H1 (cell line): ENCODE measurements at regions not wholly inside any gene's neighbourhood (a gene's known extent, or its start where the extent isn't known, plus 50 kb on each side); places are given as distances from the start of the nearest gene placed in this dataset.

ENCODE experiments used
- EZH2 ChIP-seq: fragments of 200-600 bp; sonication (generic); IDR thresholded peaks from 2 replicates; pipeline ENCODE4 v1.7.1; 2012; ENCODE audit warnings: low read depth, mild to moderate bottlenecking, moderate library complexity, low read length, inconsistent platforms; ENCODE audit not compliant: severe bottlenecking
- JUN ChIP-seq: IDR thresholded peaks from 2 replicates; pipeline ENCODE4 v1.6.1; 2011; ENCODE audit warnings: low read depth, mild to moderate bottlenecking, improper control_type of control experiment, low read length
- RAD21 ChIP-seq, 2 experiments: IDR thresholded peaks in 1 of 2; conservative IDR thresholded peaks in 1 of 2; 2 replicates each; pipeline ENCODE4 v1.6.1; 2011; ENCODE audit warnings: low read depth in 2 of 2, low read length in 2 of 2, improper control_type of control experiment in 1 of 2, inconsistent platforms in 1 of 2, mild to moderate bottlenecking in 1 of 2, moderate library complexity in 1 of 2
- RFX5 ChIP-seq: IDR thresholded peaks from 2 replicates; pipeline ENCODE4 v1.6.1; 2011; ENCODE audit warnings: low read depth, low read length, improper control_type of control experiment, borderline replicate concordance
- TAF1 ChIP-seq: IDR thresholded peaks from 2 replicates; pipeline ENCODE4 v1.6.1; 2011; ENCODE audit warnings: mild to moderate bottlenecking, low read depth, low read length
- TBP ChIP-seq: IDR thresholded peaks from 2 replicates; pipeline ENCODE4 v1.6.1; 2011; ENCODE audit warnings: low read depth, low read length, improper control_type of control experiment
- TEAD4 ChIP-seq: IDR thresholded peaks from 2 replicates; pipeline ENCODE4 v1.6.1; 2012; ENCODE audit warnings: low read depth, low read length, inconsistent platforms, mixed read lengths
- YY1 ChIP-seq: IDR thresholded peaks from 2 replicates; pipeline ENCODE4 v1.6.1; 2011; ENCODE audit warnings: low read depth, mild to moderate bottlenecking, low read length

DNA sequence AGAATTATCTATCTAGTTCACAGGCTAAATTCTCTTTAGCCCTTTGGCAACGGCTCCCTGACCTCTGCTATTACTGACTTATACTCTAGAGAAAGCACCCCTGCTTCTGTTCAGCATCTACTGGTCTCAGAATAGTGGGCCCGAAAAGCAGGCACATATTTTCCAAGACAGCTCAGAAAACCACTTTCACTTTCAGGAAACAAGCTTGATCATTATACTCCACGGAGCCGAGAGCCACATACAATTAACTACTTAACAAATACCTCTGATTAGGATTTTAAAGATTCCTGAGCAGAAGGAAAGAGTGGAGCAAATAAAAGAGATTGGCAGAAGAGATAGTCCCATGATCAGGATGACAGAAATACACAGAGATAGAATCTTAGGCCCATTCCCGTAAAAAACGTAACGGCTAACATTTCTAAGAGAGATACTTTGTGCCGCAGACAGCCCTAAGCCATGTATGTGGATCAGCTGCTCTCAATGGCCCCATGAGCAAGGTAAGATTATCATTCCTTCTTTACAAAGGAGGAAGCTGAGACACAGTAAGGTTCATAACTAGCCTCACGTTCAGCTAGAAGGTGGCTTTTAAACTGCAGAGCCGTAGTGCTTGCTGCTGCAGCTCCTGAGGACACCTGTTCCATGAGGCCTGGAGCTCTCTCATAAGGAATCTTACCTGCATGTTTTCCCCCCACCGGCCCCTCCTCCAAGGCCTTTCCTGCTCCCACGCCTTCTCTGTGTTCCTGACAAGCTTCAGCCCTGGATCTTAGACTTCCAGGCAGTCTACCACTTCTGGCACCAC lies 227.2 kb downstream of the FOXO1 start (continued):
- TF ChIP-seq EZH2, result no peak
- TF ChIP-seq TAF1, result no peak
- no peak for TF ChIP-seq JUN
- no peak for TF ChIP-seq TEAD4
- no peak for TF ChIP-seq RFX5
- no peak for TF ChIP-seq RAD21 (IDR thresholded peaks at IDR 0.05 in 1 of 2, conservative IDR thresholded peaks at IDR 0.05 in 1 of 2; ENCODE audit: low read depth in 2 of 2, low read length in 2 of 2)
- no peak for TF ChIP-seq YY1
- no peak for TF ChIP-seq TBP
